ENCODE measurements at regions not wholly inside any gene's neighbourhood (a gene's known extent, or its start where the extent isn't known, plus 50 kb on each side); places are given as distances from the start of the nearest gene placed in this dataset.

GRCh38 chr11:96949464-96949863 lies 559.7 kb downstream of the JRKL start:
- intact Hi-C loops (cut with DNase I) = no loop called here
- H3K4me1 ChIP-seq = no peaks in the 10 kb centered on the region
- no peak overlapping the region for H3K27ac ChIP-seq
- TF ChIP-seq CTCF (IDR thresholded peaks at IDR 0.05) = no peak
- no peak overlapping the region for H3K4me3 ChIP-seq
- H3K9me3 ChIP-seq = no peaks in the 10 kb centered on the region
- H3K27me3 ChIP-seq = no peaks in the 10 kb centered on the region
- H3K36me3 ChIP-seq = no peaks in the 10 kb centered on the region
- DNase-seq (ENCODE audit: low spot score in 2 of 2) = no peak

- DNase-seq (ENCODE audit: low spot score in 2 of 2) = no peak
Observed at GRCh38 chr11:96954587-96955242, 564.9 kb downstream of the JRKL start.

DNA sequence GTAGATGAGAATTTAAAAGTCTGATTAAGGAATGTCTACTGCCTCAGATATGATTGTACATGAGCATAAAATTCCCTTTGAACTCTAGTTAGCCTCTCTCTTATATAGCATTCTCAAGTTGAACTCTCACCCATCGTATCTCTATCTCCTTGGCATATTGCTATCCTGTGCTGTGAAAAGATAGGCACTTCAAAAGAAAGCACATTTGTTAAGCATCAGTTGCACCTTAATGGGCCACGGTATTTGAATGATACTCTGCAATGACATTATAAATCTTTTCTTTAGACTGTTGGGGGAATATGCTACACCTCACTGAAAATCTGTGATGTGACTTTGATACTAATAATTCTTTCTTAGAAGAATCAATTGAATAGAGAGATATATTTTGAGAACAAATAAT lies 570.7 kb downstream of the JRKL start:
- intact Hi-C loops (cut with DNase I) = no loop called here
- no peak for TF ChIP-seq CTCF (IDR thresholded peaks at IDR 0.05)
- H3K27ac ChIP-seq = no peak overlapping the region
- H3K4me1 ChIP-seq = no peaks in the 10 kb centered on the region
- no peak for DNase-seq (ENCODE audit: low spot score in 2 of 2)
- H3K36me3 ChIP-seq = no peaks in the 10 kb centered on the region
- H3K4me3 ChIP-seq = no peak overlapping the region
- H3K9me3 ChIP-seq = no peaks in the 10 kb centered on the region
- no peaks in the 10 kb centered on the region for H3K27me3 ChIP-seq

More at GRCh38 chr11:96954587-96955242, 564.9 kb downstream of the JRKL start:
- no peaks in the 10 kb centered on the region for H3K27me3 ChIP-seq
- no peak overlapping the region for H3K27ac ChIP-seq
- H3K9me3 ChIP-seq = no peaks in the 10 kb centered on the region
- TF ChIP-seq CTCF (IDR thresholded peaks at IDR 0.05) = no peak
- no peaks in the 10 kb centered on the region for H3K4me1 ChIP-seq
- H3K36me3 ChIP-seq = no peaks in the 10 kb centered on the region
- no peak overlapping the region for H3K4me3 ChIP-seq
- intact Hi-C loops (cut with DNase I) = no loop called here

DNA sequence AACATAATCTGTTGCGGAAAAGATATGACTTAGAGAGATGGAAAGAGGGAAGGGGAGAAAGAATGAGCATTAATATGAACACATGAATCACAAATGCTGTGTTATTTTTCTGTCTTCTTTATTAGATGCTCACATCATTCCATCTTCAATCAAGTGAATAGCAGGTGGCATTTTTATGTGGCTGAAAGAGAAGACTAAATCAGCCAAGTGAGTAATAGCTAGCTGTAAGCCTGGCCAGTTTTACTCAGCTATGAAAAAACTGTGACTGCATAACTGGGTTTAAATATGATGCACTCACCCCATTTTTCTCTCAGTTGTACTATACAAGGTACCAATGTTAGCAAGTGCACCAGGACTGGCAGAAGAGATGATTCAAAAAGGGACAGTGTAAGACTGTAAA lies 571.1 kb downstream of the JRKL start:
- no peak for DNase-seq (ENCODE audit: low spot score in 2 of 2)
- Histone ChIP-seq H3K27me3 (no peaks in the 10 kb centered on the region), H3K27ac (no peak overlapping the region), H3K36me3 (no peaks in the 10 kb centered on the region), H3K4me3 (no peak overlapping the region), H3K4me1 (no peaks in the 10 kb centered on the region), H3K9me3 (no peaks in the 10 kb centered on the region)
- TF ChIP-seq CTCF (IDR thresholded peaks at IDR 0.05) = no peak
- intact Hi-C loops (cut with DNase I) = no loop called here

DNA sequence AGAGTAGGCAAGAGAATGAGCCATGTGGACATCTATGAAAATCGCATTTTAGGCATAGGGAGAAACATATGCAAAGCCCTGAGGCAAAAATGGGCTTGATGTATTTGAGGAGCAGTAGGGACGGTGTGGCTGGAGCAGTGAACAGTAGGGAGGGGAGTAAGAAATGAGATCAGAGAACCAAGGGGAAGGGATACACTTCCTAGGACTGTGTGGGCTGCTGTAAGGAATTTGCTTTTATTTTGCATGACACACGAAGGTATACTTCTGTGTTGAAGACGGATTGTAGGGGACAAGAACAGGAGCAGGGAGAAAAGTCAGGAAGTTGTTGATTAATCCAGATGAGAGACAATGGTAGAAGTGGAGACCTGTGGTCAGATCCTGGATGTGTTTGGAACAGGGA lies 572.1 kb downstream of the JRKL start:
- Histone ChIP-seq H3K4me1 (no peaks in the 10 kb centered on the region), H3K9me3 (no peaks in the 10 kb centered on the region), H3K27ac (no peak overlapping the region), H3K36me3 (no peaks in the 10 kb centered on the region), H3K4me3 (no peak overlapping the region), H3K27me3 (no peaks in the 10 kb centered on the region)
- no peak for DNase-seq (ENCODE audit: low spot score in 2 of 2)
- no peak for TF ChIP-seq CTCF (IDR thresholded peaks at IDR 0.05)
- intact Hi-C loops (cut with DNase I) = no loop called here

- no peak for TF ChIP-seq CTCF (IDR thresholded peaks at IDR 0.05)
- Histone ChIP-seq H3K27ac (no peak overlapping the region), H3K9me3 (no peaks in the 10 kb centered on the region), H3K4me3 (no peak overlapping the region), H3K4me1 (no peaks in the 10 kb centered on the region), H3K36me3 (no peaks in the 10 kb centered on the region), H3K27me3 (no peaks in the 10 kb centered on the region)
- intact Hi-C loops (cut with DNase I) = no loop called here
- no peak for DNase-seq (ENCODE audit: low spot score in 2 of 2)
Observed at GRCh38 chr11:96963375-96963774, 573.6 kb downstream of the JRKL start.

Measured in ascending aorta (tissue), 2 donors.